ENCODE measurements at regions not wholly inside any gene's neighbourhood (a gene's known extent, or its start where the extent isn't known, plus 50 kb on each side); places are given as distances from the start of the nearest gene placed in this dataset.

DNA sequence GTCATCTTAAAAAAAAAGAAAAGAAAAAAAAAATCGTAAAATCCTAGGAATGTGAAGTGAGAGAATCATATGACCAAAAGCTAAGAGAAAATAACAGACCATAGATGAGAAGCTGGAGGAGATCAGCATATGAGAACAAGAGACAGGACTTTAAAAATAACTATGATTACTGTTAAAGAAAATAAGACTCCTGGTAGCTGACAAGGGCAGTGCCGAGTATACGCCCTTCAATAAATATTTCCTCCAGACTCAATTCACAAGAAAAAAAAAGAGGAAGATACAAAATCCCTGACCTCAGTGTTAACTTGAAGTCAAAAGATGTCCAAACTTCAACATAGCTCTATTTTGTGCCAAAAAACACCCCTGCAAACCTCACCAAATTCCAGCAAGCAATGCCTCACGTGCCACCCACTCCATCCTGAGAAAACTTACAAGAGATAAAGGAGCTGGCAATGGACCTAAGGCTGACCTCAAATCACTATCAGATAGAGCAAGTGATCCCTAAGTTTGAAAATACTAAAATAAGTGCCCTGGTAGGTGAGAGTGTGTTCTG lies 817.2 kb downstream of the SOCS6 start:
- H3K4me3 ChIP-seq (ENCODE audit: low read depth in 2 of 2, low read length in 2 of 2): no peak overlapping the region
- no peaks in the 10 kb centered on the region for H3K27me3 ChIP-seq (ENCODE audit: control insufficient read depth, insufficient read depth, low read length)
- TF ChIP-seq, protein P1, sequence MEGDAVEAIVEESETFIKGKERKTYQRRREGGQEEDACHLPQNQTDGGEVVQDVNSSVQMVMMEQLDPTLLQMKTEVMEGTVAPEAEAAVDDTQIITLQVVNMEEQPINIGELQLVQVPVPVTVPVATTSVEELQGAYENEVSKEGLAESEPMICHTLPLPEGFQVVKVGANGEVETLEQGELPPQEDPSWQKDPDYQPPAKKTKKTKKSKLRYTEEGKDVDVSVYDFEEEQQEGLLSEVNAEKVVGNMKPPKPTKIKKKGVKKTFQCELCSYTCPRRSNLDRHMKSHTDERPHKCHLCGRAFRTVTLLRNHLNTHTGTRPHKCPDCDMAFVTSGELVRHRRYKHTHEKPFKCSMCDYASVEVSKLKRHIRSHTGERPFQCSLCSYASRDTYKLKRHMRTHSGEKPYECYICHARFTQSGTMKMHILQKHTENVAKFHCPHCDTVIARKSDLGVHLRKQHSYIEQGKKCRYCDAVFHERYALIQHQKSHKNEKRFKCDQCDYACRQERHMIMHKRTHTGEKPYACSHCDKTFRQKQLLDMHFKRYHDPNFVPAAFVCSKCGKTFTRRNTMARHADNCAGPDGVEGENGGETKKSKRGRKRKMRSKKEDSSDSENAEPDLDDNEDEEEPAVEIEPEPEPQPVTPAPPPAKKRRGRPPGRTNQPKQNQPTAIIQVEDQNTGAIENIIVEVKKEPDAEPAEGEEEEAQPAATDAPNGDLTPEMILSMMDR (IDR thresholded peaks at IDR 0.05): no peak
- TF ChIP-seq TCF7L2 (IDR thresholded peaks at IDR 0.05; ENCODE audit: low read depth, low read length) (no peak), SIN3A (IDR thresholded peaks at IDR 0.05; ENCODE audit: borderline replicate concordance, insufficient read depth, low read depth, low read length) (no peak), POLR2AphosphoS5 (IDR thresholded peaks at IDR 0.05; ENCODE audit: low read depth, low read length) (no peak)
- TF ChIP-seq, protein P2, sequence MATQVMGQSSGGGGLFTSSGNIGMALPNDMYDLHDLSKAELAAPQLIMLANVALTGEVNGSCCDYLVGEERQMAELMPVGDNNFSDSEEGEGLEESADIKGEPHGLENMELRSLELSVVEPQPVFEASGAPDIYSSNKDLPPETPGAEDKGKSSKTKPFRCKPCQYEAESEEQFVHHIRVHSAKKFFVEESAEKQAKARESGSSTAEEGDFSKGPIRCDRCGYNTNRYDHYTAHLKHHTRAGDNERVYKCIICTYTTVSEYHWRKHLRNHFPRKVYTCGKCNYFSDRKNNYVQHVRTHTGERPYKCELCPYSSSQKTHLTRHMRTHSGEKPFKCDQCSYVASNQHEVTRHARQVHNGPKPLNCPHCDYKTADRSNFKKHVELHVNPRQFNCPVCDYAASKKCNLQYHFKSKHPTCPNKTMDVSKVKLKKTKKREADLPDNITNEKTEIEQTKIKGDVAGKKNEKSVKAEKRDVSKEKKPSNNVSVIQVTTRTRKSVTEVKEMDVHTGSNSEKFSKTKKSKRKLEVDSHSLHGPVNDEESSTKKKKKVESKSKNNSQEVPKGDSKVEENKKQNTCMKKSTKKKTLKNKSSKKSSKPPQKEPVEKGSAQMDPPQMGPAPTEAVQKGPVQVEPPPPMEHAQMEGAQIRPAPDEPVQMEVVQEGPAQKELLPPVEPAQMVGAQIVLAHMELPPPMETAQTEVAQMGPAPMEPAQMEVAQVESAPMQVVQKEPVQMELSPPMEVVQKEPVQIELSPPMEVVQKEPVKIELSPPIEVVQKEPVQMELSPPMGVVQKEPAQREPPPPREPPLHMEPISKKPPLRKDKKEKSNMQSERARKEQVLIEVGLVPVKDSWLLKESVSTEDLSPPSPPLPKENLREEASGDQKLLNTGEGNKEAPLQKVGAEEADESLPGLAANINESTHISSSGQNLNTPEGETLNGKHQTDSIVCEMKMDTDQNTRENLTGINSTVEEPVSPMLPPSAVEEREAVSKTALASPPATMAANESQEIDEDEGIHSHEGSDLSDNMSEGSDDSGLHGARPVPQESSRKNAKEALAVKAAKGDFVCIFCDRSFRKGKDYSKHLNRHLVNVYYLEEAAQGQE (IDR thresholded peaks at IDR 0.05; ENCODE audit: insufficient read depth in 1 of 2, low read depth in 2 of 2, low read length in 1 of 2): no peak
- intact Hi-C loops (cut with micrococcal nuclease; ENCODE audit: unreplicated experiment) (no loop called here), in situ Hi-C loops (cut with HindIII; ENCODE audit: low pct_unique_long_range_greater_than_20kb, low sequenced_read_pairs) (no loop called here)
- no peak overlapping the region for H3K27ac ChIP-seq (ENCODE audit: low read length)
- BruUV-seq (replicated peaks): no TSS peak
- ATAC-seq (no peak), DNase-seq (ENCODE audit: low read depth, low spot score) (no peak)
- H3K4me1 ChIP-seq (ENCODE audit: control insufficient read depth, insufficient read depth, low read length): 0 out of 2 replicates have a peak, but pooled peaks cover 4% of the 10 kb centered on the region
- H3K9me3 ChIP-seq (ENCODE audit: control insufficient read depth, insufficient read depth, low read depth, low read length): no peaks in the 10 kb centered on the region
- H3K36me3 ChIP-seq (ENCODE audit: control insufficient read depth, insufficient read depth, low read length): no peaks in the 10 kb centered on the region
- ChIA-PET CTCF (interaction anchor here (0.6 to 0.7 kb wide), 2 partner anchors 10 to 59 kb away, joined by 4 to 6 read pairs; no protein-coding TSS in a partner anchor), POLR2A (no interaction called here)

DNA sequence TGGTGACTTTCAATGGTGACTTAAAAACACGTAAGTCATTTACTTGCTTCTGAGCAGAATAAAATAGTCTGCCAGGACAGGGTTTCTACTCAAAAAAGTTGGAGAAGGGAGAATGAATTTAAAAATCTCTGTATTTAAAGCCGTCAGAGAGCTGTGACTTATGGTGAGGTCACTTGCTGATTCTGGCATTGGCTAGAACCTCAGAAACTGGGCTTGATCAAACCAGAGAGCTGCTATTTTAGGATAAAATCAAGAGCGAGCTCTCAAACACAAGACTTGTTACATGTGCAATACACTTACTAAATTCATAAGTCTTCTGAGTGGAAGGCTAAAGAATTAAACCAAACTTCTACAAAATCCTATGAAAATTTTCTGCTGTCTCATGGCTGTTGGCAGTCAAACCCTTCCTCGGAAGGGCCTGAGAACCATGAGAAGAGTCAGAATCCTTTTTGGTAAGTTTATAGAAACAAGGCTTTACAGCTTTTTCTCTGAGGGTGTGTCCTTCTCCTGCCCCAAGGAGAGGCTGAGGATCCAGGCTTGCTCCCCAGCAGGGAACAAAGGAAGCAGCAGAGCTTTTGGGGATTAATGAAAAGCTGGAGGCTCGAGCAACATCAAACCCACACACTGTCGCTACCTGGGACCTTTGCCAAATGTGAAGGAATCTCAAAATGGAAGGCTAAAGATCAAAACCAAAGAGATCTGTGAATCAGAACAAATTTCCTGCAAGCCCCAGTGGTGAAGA lies 816.4 kb downstream of the SOCS6 start:
- CTCF ChIA-PET: interaction anchor here (0.7 kb wide), 1 partner anchor 9 kb away, joined by 6 read pairs; no protein-coding TSS in a partner anchor
- in situ Hi-C loops (cut with HindIII; ENCODE audit: low pct_unique_long_range_greater_than_20kb, low sequenced_read_pairs) (no loop called here), intact Hi-C loops (cut with micrococcal nuclease; ENCODE audit: unreplicated experiment) (no loop called here)
- BruUV-seq (replicated peaks): no TSS peak
- Histone ChIP-seq H3K36me3 (ENCODE audit: control insufficient read depth, insufficient read depth, low read length) (no peaks in the 10 kb centered on the region), H3K4me3 (ENCODE audit: low read depth in 2 of 2, low read length in 2 of 2) (no peak overlapping the region), H3K4me1 (ENCODE audit: control insufficient read depth, insufficient read depth, low read length) (0 out of 2 replicates have a peak, but pooled peaks cover 4% of the 10 kb centered on the region), H3K27me3 (ENCODE audit: control insufficient read depth, insufficient read depth, low read length) (no peaks in the 10 kb centered on the region), H3K9me3 (ENCODE audit: control insufficient read depth, insufficient read depth, low read depth, low read length) (no peaks in the 10 kb centered on the region), H3K27ac (ENCODE audit: low read length) (no peak overlapping the region)
- TF ChIP-seq, protein P2 (IDR thresholded peaks at IDR 0.05; ENCODE audit: insufficient read depth in 1 of 2, low read depth in 2 of 2, low read length in 1 of 2): no peak
- no peak for TF ChIP-seq SIN3A (IDR thresholded peaks at IDR 0.05; ENCODE audit: borderline replicate concordance, insufficient read depth, low read depth, low read length)
- TF ChIP-seq, protein P1 (IDR thresholded peaks at IDR 0.05): no peak
- TF ChIP-seq TCF7L2 (IDR thresholded peaks at IDR 0.05; ENCODE audit: low read depth, low read length): no peak
- no peak for TF ChIP-seq POLR2AphosphoS5 (IDR thresholded peaks at IDR 0.05; ENCODE audit: low read depth, low read length)
- ATAC-seq: no peak
- POLR2A ChIA-PET: no interaction called here
- DNase-seq (ENCODE audit: low read depth, low spot score): no peak
